ENCODE measurements at regions not wholly inside any gene's neighbourhood (a gene's known extent, or its start where the extent isn't known, plus 50 kb on each side); places are given as distances from the start of the nearest gene placed in this dataset.

DNA sequence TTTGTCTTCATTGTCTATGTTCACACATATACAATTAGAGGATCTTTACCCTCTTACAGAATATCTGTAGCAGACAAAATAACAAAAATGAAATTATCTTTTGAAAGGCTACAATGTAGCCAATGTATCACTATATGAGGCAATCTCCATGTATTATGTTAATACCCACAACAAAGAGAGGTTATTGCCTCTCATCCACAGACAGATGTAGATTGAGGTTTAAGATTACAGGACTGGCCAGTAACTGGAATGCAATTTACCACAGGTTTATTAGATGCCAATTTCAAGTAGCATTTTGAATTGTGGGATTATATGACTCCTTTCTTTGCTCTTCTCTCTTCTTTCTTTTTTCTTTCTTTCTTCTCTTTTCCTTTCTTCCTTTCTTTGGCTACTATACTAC lies 242.6 kb downstream of the ANKRD50 start:
- no peak for DNase-seq

DNA sequence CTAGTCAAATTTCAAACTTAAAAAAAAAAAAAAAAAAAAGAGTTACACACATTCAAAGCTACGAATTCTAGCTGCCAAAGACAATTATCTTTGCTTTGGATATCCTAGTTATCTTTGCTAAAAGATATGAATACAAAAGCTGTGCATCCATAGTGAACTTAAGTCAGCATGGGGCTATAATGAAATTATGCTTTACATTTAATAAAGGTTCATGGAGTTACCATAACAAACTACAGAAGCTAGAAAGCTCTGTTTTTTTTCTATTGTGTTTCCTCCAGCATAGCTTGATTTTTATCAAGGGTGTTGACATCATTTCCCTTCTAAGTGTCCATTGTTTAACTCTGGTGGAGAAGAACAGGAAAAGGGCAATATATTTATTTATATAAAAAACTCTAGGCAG lies 234.1 kb downstream of the ANKRD50 start:
- no peak for DNase-seq

DNA sequence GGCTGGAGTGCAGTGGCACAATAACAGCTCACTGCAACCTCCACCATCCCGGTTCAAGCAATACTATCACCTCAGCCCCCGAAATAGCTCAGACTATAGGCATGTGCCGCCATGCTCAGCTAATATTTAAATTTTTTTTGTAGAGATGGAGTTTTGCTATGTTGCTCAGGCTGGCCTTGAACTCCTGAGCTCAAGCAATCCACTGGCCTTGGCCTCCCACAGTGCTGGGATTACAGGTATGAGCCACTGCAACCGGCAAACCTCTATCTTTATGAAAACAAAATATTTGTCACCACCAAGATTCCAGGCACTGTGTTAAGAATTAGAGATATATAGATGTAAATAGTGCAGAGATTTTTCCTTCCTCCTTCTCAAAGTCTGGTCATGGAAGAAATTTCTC lies 232.5 kb downstream of the ANKRD50 start:
- DNase-seq = no peak

DNA sequence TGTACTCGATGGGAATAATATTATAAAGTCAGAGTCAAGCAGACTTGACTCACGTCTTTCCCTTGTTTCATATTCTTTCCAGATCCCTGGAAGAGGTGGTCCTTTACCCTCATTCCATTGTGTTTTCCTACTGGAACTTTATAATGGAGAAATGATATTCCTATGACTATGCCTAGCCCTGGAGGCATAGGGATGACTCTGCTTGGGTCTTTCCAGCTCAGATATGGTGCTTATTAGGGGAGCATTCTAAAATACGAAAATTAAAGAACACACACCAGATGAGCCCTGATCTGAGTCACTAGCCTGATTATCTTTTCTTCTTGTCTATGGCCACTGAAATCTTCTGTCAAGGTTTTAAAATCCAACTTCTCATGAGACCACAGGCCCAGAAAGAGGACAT lies 231.4 kb downstream of the ANKRD50 start:
- DNase-seq = no peak

DNA sequence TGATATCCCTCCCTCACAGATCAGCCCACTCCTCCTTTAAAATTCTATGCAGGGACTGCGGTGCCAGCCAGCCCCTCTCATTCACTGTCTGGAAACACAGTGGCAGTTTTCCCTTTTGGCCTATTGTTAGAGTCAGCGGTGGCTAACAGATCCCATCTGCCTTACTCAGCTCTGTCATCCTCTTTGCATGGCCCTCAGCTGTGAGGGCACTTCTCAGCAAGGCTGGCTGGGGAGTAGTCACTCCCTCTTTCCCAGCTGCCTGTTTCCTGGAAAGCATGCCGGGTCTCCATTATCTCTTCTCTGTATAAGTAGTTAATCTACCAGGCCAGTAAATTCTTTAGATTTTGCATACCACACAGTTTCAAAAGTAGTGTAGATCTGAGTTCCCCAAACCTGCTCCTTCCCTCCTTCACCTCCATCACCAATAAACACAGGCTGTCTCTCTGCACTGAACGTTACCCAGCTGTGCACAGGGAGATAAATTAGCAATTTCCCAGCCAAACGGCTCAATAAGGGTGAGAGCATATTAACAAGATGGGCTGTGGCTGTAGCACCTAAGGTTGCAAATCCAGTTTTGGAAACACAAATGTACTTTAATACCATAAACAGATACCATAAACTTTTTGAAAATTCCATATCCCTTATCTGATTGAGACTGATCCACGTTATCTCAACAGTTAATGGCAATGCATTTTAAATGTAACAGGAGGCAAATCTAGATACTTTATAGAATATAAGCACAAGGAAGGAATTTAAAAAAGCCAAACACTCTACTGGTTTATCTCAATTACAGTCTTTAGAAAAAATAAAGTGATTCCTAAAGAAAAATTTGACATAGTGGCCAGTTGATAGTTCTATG lies 229.3 kb downstream of the ANKRD50 start:
- peak in 1 of 2 donors; percentile 40 for DNase-seq

DNA sequence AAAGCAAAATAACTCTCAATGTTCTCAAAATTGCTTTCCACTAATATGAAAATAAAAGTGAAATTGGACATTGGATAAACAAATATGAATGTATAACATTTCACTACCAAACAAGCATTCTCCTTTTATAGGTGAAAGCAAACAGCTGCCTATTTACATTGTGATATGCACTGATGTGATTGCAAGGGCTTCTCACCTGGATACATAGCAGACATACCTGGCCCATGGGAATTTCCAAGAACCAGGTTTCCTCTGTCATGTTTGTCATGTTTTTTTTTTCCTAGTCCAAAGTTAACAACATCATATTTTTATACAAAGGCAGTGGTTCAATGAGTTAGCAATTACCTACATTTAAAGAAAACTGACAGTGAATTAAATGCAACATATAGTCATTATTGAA lies 228.5 kb downstream of the ANKRD50 start:
- DNase-seq = no peak

DNA sequence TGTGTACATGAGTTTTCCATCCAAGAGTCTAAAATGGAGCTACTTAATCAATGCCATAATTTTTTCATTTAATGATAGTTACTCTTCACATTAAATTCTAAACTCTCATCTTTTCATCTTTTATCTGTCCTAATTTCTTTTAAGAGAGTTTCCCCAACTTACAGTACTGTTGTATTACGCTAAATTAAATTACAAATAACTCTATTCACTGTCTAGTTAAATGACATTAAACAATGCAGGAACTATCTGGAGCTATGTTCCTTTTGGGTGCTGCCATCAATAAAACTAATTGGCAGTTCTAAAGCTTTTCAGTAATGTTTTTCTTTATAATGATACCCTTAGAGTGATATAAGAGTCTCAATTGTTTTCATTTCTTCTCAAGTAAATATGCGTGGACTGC lies 227.6 kb downstream of the ANKRD50 start:
- DNase-seq = no peak

DNA sequence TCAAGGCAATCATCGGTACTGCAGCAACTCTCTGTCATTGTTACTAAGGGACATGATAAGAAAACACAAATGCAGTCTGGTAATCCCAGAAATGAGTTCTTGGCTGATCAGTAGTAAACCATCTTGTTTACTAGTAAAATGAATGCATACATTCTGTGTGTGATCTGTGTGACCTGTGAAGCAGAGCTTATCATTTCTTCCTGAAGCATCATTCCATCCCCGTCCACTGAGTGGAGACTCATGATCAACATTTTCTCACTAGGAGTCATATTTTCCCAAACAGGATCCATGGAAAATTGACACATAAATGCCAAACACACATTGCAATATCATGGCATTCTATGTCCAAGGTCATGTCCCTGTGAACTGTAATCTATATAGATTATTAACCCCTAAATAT lies 226.1 kb downstream of the ANKRD50 start:
- no peak for DNase-seq

DNA sequence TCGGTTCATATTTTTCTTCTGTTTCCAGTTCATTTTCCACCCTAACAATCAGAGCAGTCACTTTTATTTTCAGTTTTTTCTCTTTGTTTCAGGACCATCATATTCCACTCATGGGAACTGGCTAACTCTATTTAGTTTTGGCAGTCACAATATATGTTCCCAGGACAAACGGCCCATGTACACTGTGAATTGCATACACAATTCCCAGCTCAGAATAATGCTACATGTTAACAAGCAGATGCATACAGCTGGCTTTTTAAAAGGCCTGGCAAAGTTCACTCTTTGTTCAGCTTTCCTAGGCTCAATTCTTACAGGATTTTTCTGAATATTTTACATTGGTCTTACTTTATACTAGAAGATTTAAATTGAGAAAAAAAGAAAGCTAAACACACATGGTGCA lies 224.9 kb downstream of the ANKRD50 start:
- peak; percentile 68 to 70 for DNase-seq

DNA sequence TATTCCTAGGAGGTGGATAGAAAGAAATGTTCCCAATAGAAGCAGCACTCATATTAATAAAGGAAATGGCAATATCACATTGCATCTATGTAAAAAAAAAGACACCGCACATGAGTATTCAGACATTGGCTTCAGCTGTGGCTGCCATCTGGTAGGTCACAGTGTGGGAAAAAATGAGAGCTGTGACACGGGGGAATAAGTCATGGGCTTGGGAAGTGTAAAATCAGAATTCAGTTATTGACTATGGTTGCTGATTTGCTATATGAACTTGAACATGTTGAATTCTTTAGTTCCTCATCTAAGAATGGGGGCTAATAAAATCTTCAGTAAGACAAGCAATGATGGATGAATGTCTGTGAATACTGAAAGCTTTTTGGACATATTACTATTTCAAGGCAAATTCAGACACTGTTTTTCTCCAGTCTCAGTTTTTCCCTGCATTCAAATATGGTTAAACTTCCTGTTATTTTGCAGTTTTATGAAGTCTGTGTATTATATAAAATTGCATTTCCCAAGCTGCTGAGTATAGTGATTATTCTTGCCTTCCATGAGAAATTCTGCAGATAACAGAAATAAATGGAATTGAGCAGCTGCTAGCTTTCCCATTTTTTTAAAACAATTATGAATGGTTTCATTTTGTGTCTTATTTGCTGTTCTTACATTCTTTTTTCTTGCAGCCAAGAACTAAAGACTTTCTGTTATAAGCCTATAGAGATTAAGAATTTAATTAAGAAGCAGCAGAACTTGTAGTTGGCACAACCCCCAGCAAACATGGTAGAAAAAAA lies 221.0 kb downstream of the ANKRD50 start:
- no peak for DNase-seq

DNA sequence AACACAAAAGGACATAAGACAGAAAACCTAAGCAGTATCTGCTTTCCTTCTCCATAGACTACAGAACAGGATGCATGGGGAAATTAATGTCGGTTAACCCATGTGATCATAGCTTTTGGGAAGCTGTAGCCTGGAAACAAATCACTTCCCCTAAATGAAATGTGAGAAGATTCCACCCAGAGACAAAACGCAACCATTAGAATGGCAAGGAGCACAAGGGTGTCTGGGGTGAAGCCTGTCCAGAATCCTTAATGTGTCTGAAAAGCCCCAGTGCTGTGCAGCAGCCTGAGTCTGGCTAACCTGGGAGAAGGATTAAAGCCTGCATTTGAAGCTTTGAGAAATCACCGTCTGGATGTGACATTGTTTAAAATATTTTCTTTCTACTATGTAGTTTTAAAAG lies 213.3 kb downstream of the ANKRD50 start:
- DNase-seq = no peak

DNA sequence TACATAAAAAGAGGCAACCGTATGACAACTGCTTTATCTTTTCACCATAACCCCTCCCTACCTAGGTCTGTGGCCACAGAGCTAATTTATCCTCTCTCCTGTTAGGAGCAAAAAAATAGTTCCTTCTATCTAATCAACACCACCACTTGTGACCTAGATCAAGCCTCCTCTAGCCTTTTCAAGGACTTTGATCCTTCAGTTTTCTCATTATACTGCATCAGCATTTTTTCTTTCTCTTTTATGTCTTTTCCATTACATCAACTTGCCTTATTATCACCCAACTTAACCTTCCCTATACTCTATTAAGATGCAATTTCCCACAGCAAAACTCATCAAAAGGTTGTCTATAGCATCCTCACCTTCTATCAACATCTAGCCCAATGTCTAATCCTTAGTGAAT lies 211.0 kb downstream of the ANKRD50 start:
- DNase-seq = no peak

DNA sequence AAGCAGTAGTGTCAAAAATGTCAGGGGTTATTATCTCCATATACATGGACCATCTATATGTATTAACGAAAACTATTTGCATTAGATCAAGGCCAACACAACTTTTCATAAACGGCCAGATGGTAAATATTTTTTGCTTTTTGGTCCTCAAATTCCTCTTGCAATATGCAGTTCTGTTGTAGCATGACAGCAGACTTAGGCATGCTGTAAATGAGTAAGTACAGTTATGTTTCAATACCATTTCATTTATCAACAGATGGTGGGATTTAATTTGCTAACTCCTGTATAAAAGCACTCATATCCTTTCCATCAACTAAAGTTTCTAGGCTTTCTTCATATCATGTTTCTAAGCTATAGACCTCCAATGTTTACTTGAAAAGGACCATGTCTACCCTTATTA lies 208.1 kb downstream of the ANKRD50 start:
- DNase-seq = no peak

DNA sequence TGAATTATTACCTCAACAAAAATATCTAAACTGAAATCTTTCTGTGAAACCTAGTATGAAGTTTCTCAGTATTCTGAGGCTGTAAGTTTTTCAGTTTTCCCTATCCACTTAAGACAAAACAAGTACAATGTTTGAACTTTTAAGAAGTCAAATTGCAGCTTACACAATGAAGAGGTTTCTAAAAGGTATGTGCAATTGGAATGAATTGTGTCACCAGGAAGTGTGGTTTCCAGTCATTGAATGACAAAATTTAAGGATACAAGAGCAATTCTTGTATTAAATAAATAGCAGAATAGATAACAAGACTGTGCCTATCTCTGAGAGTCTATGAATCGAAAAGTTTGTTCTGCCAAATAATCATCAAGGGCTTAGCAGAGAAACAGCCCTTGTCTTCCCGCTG lies 207.3 kb downstream of the ANKRD50 start:
- no peak for DNase-seq

DNA sequence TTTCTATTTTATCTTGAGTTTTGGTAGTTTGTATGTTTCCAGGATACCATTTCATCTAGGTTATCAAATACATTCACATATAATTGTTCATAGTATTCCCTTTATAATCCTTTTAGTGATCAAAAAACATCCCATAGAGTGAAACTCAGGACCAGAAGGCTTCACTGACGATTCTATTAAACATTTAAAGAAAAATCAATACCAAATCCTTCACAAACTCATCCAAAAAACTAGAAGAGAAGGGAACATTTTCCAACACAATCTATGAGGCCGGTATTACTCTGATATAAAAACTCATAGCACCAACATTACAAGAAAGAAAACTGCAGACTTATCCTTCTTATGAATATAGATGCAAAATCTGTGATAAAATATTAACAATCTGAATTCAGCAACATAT lies 203.4 kb downstream of the ANKRD50 start:
- DNase-seq = no peak

DNA sequence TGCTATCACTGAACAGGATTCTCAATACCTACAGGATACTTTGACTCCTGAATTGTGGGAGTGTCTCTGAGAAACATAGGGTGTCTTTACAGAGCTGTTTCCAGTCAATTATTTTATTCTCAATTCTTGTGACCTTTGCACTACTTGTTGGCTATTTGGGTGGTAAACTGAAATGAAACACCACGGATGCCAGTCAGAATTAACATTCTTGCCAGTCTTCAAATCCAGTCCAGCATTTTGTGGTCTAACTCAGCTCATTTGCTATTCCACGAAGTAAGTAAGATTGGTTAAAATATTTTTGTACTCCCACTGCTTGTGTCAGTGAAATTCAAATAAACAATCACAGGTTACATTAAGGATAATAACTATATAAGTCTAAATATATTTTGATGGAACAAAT lies 197.9 kb downstream of the ANKRD50 start:
- DNase-seq = no peak

DNA sequence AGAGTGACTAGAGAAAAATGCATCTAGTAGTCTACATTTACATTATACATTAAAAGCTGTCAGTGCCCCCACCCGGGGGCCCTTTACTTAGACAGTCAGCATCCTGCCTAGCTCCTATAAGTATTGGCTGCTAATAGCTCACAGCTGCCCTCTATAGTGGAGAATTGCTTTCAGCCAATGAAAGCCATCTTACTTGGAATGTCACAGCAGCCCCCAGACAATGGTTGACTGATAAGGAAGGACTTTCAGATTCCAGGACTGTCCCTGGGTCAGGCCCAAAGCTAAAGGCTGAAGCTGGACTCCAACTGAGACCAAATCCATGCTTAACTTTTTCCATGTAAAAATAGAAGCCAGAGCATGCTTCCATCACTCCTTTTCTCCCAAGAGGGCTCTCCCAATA lies 196.9 kb downstream of the ANKRD50 start:
- DNase-seq = no peak

DNA sequence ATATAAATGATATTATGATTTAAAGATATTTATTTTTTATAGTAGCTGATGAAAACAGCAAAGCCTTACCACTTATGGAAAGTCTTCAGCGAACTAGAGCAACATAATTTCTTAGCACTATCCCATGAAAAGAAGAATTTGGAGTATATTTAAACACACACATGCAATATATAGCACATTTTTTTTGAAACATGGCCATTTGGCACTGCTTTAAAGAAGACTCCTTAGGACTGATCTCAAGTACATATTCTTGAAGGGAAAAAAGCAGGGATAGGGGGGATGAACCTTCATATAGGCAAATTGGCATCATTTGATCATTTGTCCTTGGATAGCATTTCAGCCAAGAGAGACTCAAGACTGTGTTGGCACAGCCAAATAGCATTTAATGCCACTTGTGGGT lies 193.3 kb downstream of the ANKRD50 start:
- no peak for DNase-seq

DNA sequence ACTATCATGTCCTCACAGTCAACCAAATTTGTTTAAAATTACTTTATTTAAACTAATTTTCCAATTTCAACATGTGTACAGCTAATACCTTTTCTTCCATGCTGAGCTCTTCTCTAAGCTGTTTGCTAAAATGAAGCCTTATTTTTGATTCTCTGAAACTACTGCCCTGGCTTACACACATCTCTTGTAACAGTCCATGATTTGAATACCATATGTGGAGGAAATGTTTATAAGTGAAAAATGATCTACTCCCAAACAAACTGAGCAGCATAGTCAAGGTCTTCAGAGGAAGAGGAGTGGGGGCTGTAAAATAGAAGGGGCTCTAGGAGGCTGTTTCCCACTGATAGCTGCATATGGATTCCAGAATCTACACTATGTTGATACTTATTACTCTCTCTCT lies 188.7 kb downstream of the ANKRD50 start:
- no peak for DNase-seq

DNA sequence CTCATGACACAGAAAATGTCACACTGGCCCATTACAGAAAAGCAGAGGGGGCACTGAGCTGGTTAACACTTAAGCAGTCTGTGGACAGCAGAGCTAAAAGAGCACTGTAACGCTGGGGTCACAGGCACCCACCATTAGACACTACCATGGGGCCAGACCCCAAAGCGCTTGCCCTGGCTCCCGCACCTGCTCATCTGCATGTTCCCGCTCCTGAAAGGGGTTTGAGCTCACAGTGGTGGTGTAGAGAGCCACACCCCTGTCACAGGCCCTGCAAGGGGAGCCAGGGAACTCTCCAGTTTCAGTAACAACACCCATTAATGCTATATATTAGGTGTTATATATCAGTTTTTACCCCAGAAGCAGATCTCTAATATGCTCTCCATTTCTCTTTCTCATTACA lies 187.0 kb downstream of the ANKRD50 start:
- DNase-seq = no peak

DNA sequence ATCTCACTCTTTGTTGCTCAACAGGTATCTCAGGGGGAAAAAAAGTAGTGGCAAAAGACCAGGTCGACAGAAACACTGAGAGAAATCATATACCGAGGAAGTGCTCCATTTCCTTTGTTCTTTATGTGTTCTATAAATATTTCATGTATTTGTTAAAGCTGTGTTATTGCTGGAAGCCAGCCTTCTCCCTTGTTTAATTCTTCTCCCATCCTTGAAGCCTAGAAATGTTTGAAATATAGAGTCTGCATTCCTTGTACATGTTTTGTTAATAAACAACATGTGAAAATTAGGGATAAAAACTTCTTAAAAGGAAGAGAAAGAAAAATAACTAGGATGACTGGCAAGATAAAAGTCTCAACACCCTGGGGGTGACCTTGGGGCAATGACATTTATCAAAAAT lies 186.2 kb downstream of the ANKRD50 start:
- DNase-seq = no peak

DNA sequence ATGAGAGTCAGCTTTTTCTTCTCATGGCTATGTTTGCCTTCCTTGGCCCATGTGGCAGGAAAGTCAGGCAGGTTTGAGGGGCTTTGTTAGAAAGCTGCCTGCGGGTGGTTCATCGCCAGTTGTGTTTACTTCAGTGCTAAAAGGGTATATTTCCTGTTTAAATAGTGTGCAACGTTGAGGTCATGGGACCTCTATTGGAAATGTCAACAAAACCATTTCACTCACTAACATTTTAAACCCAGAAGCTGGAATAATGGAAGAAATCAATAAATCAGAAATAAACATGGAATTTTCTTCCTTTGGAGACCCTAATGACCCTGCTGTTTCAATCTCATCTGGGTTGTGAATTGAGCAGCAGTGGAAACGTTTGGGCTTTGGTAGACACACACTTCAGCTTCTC lies 185.8 kb downstream of the ANKRD50 start:
- DNase-seq = no peak

DNA sequence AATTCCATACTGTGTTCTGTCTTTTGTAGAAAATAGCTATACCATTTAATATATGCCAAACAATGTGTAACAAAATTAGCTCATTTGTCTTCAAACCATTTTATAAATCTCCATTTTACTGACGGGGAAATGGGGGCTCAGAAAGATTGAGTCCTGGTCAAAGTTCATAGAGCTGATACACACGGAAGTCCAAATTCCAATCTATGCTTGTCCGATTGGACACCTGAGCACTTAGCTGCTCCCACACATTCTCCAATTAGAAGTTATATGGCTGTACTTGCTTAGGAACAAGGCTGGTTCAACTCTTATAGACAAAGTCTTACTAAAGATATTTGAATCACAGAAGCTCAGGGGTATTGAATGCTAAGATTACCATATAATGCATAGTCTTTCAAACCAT lies 185.2 kb downstream of the ANKRD50 start:
- no peak for DNase-seq

DNA sequence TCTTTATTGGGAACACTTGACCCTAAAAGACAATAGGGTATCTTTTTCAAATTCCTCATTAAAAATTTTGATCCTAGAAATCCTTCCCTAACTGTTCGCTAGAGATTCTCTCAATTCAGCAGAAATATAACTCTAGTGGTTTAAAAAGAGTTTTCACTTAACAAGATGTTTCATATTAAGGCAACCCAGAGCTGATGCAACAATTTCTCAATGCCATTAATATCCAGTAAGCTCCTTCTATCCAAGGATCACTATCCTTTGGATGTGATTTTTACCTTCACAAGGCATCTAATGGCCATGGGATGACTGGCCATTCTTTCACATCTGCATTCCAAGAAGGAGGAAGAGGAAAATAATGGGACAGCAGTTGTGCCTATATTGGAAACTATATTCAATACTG lies 183.4 kb downstream of the ANKRD50 start:
- DNase-seq = no peak
